ENCODE measurements at regions not wholly inside any gene's neighbourhood (a gene's known extent, or its start where the extent isn't known, plus 50 kb on each side); places are given as distances from the start of the nearest gene placed in this dataset.

- H3K27me3 ChIP-seq (replicated peaks in 1 of 2; ENCODE audit: control insufficient read depth in 2 of 2, insufficient read depth in 2 of 2, low read length in 1 of 2) = no peaks in the 10 kb centered on the region
- H3K79me2 ChIP-seq (ENCODE audit: control insufficient read depth, insufficient read depth, low read length) = no peaks in the 10 kb centered on the region
- BruUV-seq (replicated peaks) = no TSS peak
- H3K4me1 ChIP-seq (ENCODE audit: control insufficient read depth, insufficient read depth, low read length) = no peaks in the 10 kb centered on the region
- H3K9ac ChIP-seq (ENCODE audit: control insufficient read depth, insufficient read depth, low read length) = no peak overlapping the region
- ChIA-PET SMC1A (ENCODE audit: uncharacterized antibody, unreplicated experiment) (no interaction called here), CTCF (interaction anchor here (0.5 kb wide), 1 partner anchor 916 kb away, joined by 3 read pairs; no protein-coding TSS in a partner anchor), RAD21 (ENCODE audit: unreplicated experiment) (no interaction called here), POLR2A (no interaction called here)
- no peaks in the 10 kb centered on the region for H3K36me3 ChIP-seq (ENCODE audit: control insufficient read depth in 2 of 2, insufficient read depth in 2 of 2, low read length in 1 of 2)
- no peaks in the 10 kb centered on the region for H3K9me3 ChIP-seq (replicated peaks; ENCODE audit: control insufficient read depth, insufficient read depth, low read length)
- FAIRE-seq (no peak), DNase-seq (ENCODE audit: low read depth, low spot score) (no peak), ATAC-seq (no peak)
- H3K4me3 ChIP-seq = no peak overlapping the region
- in situ Hi-C loops (cut with MboI) (no loop called here), intact Hi-C loops (cut with micrococcal nuclease; ENCODE audit: unreplicated experiment) (no loop called here)
- no peak overlapping the region for H2AFZ ChIP-seq (ENCODE audit: control insufficient read depth, low read depth, low read length)
- 9% methylated on average over 7 of the region's 7 CpGs for WGBS (ENCODE audit: insufficient coverage, insufficient replicate concordance, low lambda C conversion rate, missing lambda C conversion rate)
- H4K20me1 ChIP-seq (ENCODE audit: control insufficient read depth, insufficient read depth) = no peaks in the 10 kb centered on the region
- no peak overlapping the region for H3K27ac ChIP-seq (ENCODE audit: control insufficient read depth, insufficient read depth)
- H3K4me2 ChIP-seq (ENCODE audit: control insufficient read depth, insufficient read depth) = no peak overlapping the region
- no peak for TF ChIP-seq KLF5 (IDR thresholded peaks at IDR 0.05; ENCODE audit: partially characterized antibody)
- no peak for TF ChIP-seq MTA3 (IDR thresholded peaks at IDR 0.05; ENCODE audit: borderline replicate concordance, low read length)
- no peak for TF ChIP-seq ZBTB11 (CRISPR knock-in tag; IDR thresholded peaks at IDR 0.05)
- no peak for TF ChIP-seq MAX (IDR thresholded peaks at IDR 0.05; ENCODE audit: low read depth, low read length)
- TF ChIP-seq RAD21 (IDR thresholded peaks at IDR 0.05; ENCODE audit: insufficient read depth, low read depth, low read length) = no peak
- TF ChIP-seq ZBTB40 (IDR thresholded peaks at IDR 0.05; ENCODE audit: borderline replicate concordance) = no peak
- TF ChIP-seq ZNF274 (IDR thresholded peaks at IDR 0.05; ENCODE audit: insufficient read depth, insufficient read length) = no peak
- no peak for TF ChIP-seq ATF3 (IDR thresholded peaks at IDR 0.05; ENCODE audit: borderline replicate concordance, extremely low read depth, low read depth, low read length)
- no peak for TF ChIP-seq TBL1XR1 (IDR thresholded peaks at IDR 0.05; ENCODE audit: low read depth, low read length)
- TF ChIP-seq RUNX3 (IDR thresholded peaks at IDR 0.05; ENCODE audit: low read length) = no peak
- no peak for TF ChIP-seq HCFC1 (IDR thresholded peaks at IDR 0.05; ENCODE audit: low read length)
- no peak for TF ChIP-seq SP1 (IDR thresholded peaks at IDR 0.05; ENCODE audit: low read depth, low read length)
- TF ChIP-seq MYB (IDR thresholded peaks at IDR 0.05; ENCODE audit: borderline replicate concordance, low read depth, low read length) = no peak
Observed at GRCh38 chr12:42779186-42779859, 189.8 kb upstream of the PRICKLE1 start.

All from GM12878 (cell line).